ENCODE measurements at regions not wholly inside any gene's neighbourhood (a gene's known extent, or its start where the extent isn't known, plus 50 kb on each side); places are given as distances from the start of the nearest gene placed in this dataset.
"Not testable (repeated sequence)": the region's sequence is repeated elsewhere in the genome, so short reads cannot be mapped to it uniquely, and the experiment has no call there.

DNA sequence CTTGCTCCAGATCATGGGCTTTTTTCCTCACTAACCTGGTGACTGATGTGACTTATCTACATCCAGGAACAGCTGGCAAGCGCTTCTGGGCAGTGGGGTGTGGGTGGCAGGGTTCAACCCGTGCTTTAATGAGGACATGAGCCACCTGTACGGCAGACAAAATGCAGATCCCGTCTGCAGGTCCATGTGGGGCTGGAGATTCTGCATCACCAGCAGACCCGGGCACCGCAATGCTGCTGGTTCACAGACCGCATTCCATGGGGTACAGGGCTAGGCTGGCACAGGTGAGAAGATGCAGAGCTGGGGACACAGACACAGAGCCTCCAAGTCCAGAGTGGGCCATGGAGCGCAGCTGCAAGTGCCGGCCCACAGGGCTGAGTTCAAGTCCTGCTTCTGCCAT is 204.0 kb downstream of the LAT start:
- TF ChIP-seq POLR2A (IDR thresholded peaks at IDR 0.05): not testable (repeated sequence)
- TF ChIP-seq, protein P1, sequence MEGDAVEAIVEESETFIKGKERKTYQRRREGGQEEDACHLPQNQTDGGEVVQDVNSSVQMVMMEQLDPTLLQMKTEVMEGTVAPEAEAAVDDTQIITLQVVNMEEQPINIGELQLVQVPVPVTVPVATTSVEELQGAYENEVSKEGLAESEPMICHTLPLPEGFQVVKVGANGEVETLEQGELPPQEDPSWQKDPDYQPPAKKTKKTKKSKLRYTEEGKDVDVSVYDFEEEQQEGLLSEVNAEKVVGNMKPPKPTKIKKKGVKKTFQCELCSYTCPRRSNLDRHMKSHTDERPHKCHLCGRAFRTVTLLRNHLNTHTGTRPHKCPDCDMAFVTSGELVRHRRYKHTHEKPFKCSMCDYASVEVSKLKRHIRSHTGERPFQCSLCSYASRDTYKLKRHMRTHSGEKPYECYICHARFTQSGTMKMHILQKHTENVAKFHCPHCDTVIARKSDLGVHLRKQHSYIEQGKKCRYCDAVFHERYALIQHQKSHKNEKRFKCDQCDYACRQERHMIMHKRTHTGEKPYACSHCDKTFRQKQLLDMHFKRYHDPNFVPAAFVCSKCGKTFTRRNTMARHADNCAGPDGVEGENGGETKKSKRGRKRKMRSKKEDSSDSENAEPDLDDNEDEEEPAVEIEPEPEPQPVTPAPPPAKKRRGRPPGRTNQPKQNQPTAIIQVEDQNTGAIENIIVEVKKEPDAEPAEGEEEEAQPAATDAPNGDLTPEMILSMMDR (IDR thresholded peaks at IDR 0.05): not testable (repeated sequence)
